Thyroid gland (tissue), 4 donors: ENCODE measurements at regions not wholly inside any gene's neighbourhood (a gene's known extent, or its start where the extent isn't known, plus 50 kb on each side); places are given as distances from the start of the nearest gene placed in this dataset.

Source experiments
- CTCF ChIP-seq, 6 experiments: fragments of 200-600 bp in 3 of 6; fragments of 450-650 bp in 3 of 6; sonication (generic) in 3 of 6; IDR thresholded peaks; one replicate each; pipeline ENCODE4 v1.5.1; 2016 to 2019; ENCODE audit warnings: antibody characterized with exemption in 6 of 6, mild to moderate bottlenecking in 2 of 6, inconsistent platforms in 1 of 6, moderate library complexity in 1 of 6
- POLR2A ChIP-seq, 2 donors: fragments of 450-650 bp; IDR thresholded peaks; one replicate each; pipeline ENCODE4 v1.6.1; 2017; ENCODE audit warnings: antibody characterized with exemption in 2 of 2, mild to moderate bottlenecking in 2 of 2, moderate library complexity in 1 of 2

DNA sequence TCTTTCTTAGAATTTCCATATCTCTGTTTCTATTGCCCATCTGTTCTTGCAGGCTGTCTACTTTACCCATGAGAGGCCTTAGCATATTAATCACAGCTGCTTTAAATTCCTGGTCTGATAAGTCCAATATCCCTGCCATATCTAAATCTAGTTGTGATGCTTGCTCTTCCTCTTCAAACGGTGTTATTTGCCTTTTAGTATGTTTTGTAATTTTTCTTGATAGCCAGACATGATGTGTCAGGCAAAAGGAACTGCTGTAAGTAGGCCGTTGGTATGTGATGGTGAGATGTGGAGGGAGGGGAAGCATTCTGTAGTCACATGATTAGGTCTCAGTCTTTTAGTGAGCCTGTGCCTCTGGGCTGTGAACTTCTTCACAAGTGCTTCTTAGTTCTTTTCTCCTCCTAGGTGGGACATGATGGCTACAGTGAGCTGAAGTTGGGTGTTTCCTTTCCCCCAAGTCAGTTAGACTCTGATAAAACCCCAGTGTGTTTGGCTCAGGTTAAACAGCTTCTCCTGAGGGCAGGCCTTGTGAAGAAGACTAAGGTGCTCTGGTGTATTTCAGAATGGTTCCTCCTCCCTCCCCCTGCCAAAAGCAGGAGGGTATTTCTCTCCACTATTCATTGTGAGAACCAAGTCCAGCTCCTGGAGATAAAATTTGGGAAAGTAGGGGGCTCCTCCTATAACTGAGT lies 195.9 kb upstream of the PARP11 start:
- TF ChIP-seq CTCF (IDR thresholded peaks at IDR 0.05) (no peak), POLR2A (IDR thresholded peaks at IDR 0.05) (no peak)
